ENCODE measurements at regions not wholly inside any gene's neighbourhood (a gene's known extent, or its start where the extent isn't known, plus 50 kb on each side); places are given as distances from the start of the nearest gene placed in this dataset.

GRCh38 chr9:17082343-17083064 lies 52.3 kb upstream of the CNTLN start:
- peak; percentile 30 to 55; a peak in 3 of 4 replicates for TF ChIP-seq CTCF (conservative IDR thresholded peaks at IDR 0.05; ENCODE audit: low read depth in 2 of 2)
- TF ChIP-seq POLR2AphosphoS5 (IDR thresholded peaks at IDR 0.05; ENCODE audit: low read depth), result no peak
